Endothelial cell (in vitro differentiated cells): ENCODE measurements at regions not wholly inside any gene's neighbourhood (a gene's known extent, or its start where the extent isn't known, plus 50 kb on each side); places are given as distances from the start of the nearest gene placed in this dataset.

Experiments used
- DNase-seq: peaks from one replicate; pipeline ENCODE4 v3.0.0; 2021; ENCODE audit warnings: low spot score
- H3K27ac Mint-ChIP-seq: one replicate; pipeline ENCODE4 v1.8.0; 2021; ENCODE audit warnings: mixed read lengths, inconsistent platforms; ENCODE audit not compliant: unreplicated experiment
- H3K27me3 Mint-ChIP-seq: one replicate; pipeline ENCODE4 v1.8.0; 2021; ENCODE audit warnings: mild to moderate bottlenecking, moderate library complexity, mixed read lengths, inconsistent platforms; ENCODE audit not compliant: unreplicated experiment
- H3K36me3 Mint-ChIP-seq: one replicate; pipeline ENCODE4 v1.8.0; 2021; ENCODE audit warnings: mild to moderate bottlenecking, low read depth, mixed read lengths, inconsistent platforms; ENCODE audit not compliant: unreplicated experiment
- H3K4me1 Mint-ChIP-seq: one replicate; pipeline ENCODE4 v1.8.0; 2021; ENCODE audit warnings: mild to moderate bottlenecking, mixed read lengths, inconsistent platforms; ENCODE audit not compliant: unreplicated experiment
- H3K4me3 Mint-ChIP-seq: one replicate; pipeline ENCODE4 v1.8.0; 2021; ENCODE audit warnings: mild to moderate bottlenecking, mixed read lengths, inconsistent platforms; ENCODE audit not compliant: unreplicated experiment
- H3K9me3 Mint-ChIP-seq: one replicate; pipeline ENCODE4 v1.8.0; 2021; ENCODE audit warnings: mixed read lengths, inconsistent platforms; ENCODE audit not compliant: unreplicated experiment
- TF ChIP-seq, protein P1 (sequence below): fragments of 200-600 bp; sonication (generic); IDR thresholded peaks from one replicate; pipeline ENCODE4 v1.5.0; 2021; ENCODE audit warnings: antibody characterized with exemption; ENCODE audit not compliant: unreplicated experiment

DNA sequence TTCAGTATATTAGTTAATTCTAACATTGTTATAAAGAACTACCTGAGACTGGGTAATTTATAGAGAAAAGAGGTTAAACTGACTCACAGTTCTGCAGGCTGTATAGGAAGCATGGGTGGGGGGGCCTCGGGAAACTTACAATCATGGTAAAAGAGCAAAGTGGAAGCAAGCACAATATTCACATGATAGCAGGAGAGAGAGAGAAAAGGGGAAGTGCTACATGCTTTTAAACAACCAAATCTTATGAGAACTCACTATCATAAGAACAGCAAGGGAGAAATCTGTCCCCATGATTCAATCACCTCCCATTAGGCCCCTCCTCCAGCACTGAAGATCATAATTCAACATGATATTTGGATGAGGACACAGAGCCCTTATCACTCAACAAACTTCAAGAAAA, 324.9 kb downstream of the ZNF608 start:
- peaks cover 15% of the 10 kb centered on the region for H3K9me3 Mint-ChIP-seq
- peaks cover 3% of the 10 kb centered on the region for H3K27me3 Mint-ChIP-seq
- H3K36me3 Mint-ChIP-seq = no peaks in the 10 kb centered on the region
- TF ChIP-seq, protein P1, sequence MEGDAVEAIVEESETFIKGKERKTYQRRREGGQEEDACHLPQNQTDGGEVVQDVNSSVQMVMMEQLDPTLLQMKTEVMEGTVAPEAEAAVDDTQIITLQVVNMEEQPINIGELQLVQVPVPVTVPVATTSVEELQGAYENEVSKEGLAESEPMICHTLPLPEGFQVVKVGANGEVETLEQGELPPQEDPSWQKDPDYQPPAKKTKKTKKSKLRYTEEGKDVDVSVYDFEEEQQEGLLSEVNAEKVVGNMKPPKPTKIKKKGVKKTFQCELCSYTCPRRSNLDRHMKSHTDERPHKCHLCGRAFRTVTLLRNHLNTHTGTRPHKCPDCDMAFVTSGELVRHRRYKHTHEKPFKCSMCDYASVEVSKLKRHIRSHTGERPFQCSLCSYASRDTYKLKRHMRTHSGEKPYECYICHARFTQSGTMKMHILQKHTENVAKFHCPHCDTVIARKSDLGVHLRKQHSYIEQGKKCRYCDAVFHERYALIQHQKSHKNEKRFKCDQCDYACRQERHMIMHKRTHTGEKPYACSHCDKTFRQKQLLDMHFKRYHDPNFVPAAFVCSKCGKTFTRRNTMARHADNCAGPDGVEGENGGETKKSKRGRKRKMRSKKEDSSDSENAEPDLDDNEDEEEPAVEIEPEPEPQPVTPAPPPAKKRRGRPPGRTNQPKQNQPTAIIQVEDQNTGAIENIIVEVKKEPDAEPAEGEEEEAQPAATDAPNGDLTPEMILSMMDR = no peak
- no peak overlapping the region for H3K4me3 Mint-ChIP-seq
- H3K4me1 Mint-ChIP-seq = no peaks in the 10 kb centered on the region
- no peak for DNase-seq
- no peak overlapping the region for H3K27ac Mint-ChIP-seq

DNA sequence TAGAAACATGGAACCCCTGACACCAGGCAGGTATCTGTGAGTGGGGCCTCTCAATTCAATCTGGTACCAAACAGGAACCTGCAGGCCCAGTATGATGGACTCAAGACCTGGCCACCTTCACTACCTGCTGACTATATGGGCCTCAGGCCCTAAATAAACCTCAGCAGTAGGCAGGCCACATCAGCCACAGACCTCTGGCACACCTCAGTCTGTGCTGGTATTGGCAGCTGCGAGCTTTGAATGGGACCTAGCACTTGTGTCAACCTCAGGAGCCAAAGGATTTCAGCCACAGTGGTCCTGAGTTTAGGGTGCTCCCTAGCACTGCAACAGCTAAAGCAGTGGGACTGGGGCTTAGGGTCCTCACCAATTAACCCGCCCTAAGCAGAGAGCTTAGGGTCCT, 325.5 kb downstream of the ZNF608 start:
- no peak overlapping the region for H3K27ac Mint-ChIP-seq
- H3K4me3 Mint-ChIP-seq = no peak overlapping the region
- TF ChIP-seq, protein P1 = no peak
- H3K36me3 Mint-ChIP-seq = no peaks in the 10 kb centered on the region
- peaks cover 15% of the 10 kb centered on the region for H3K9me3 Mint-ChIP-seq
- no peak for DNase-seq
- H3K4me1 Mint-ChIP-seq = no peaks in the 10 kb centered on the region
- peaks cover 3% of the 10 kb centered on the region for H3K27me3 Mint-ChIP-seq

DNA sequence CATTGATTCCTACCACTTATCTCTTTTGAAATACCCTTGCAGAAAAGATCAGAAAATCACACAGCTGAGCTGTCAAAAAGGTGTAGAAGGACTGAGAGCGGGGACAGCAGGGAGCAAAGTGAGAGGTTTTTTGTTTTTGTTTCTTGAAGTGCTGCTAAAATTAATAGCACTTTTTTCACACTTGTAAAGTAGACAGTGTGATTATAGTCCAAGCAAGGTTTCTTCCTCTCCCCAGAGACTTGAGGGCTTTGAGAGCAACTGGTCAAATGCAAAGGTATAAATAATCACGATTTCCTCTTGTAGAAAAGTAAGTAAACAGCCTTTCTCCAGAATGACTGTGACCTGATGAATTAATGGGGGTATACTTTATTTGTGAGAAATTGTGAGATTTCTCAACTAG, 326.9 kb downstream of the ZNF608 start:
- Mint-ChIP-seq H3K4me1 (no peaks in the 10 kb centered on the region), H3K27me3 (peaks cover 3% of the 10 kb centered on the region), H3K9me3 (peaks cover 10% of the 10 kb centered on the region), H3K4me3 (no peak overlapping the region), H3K27ac (no peak overlapping the region), H3K36me3 (no peaks in the 10 kb centered on the region)
- TF ChIP-seq, protein P1 = no peak
- no peak for DNase-seq

DNA sequence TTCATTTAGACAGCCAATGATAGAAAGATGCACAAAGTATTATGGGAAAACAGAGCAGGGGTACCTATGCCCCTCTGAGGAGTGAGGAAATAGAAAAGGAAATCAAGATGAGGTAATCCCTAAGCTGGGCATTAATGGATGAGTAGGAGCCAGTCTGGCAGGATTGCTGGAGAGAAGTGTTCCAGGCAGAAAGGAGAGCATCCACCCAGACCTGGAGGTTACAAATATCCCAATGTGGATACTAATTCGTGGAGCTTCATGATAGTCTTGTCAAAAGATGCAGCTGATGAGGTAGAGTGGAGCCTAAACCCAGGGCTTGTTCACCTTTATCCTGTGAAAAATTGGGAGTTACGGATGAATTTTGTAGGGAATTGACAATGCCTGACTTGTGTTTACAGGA, 328.0 kb downstream of the ZNF608 start:
- TF ChIP-seq, protein P1 = no peak
- no peaks in the 10 kb centered on the region for H3K4me1 Mint-ChIP-seq
- no peak overlapping the region for H3K4me3 Mint-ChIP-seq
- no peak for DNase-seq
- H3K9me3 Mint-ChIP-seq = peaks cover 10% of the 10 kb centered on the region
- H3K27ac Mint-ChIP-seq = no peak overlapping the region
- peaks cover 3% of the 10 kb centered on the region for H3K27me3 Mint-ChIP-seq
- no peaks in the 10 kb centered on the region for H3K36me3 Mint-ChIP-seq

DNA sequence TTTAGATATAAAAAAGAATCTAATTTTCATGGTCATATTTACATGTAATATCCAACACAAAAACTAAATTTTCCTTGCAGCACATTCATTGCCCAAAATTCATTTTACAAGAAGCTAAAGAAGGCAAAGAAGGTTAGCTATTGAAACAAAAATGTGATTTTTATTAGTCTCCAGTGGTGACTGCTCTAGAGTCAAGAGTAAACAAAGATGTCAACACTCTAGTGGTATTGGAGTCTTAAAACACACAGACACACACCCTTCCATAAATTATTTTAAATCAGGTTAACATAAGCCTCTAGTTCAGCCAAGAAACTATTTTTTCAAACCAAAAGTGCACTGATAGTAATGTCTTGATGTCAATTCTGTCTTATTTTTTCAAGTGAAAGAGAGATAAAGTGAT, 329.2 kb downstream of the ZNF608 start:
- Mint-ChIP-seq H3K27me3 (peaks cover 3% of the 10 kb centered on the region), H3K9me3 (peaks cover 8% of the 10 kb centered on the region), H3K4me1 (no peaks in the 10 kb centered on the region), H3K27ac (no peak overlapping the region), H3K36me3 (peaks cover 3% of the 10 kb centered on the region), H3K4me3 (no peak overlapping the region)
- DNase-seq = no peak
- TF ChIP-seq, protein P1 = no peak
